CD14-positive monocyte (primary cell): ENCODE measurements at regions not wholly inside any gene's neighbourhood (a gene's known extent, or its start where the extent isn't known, plus 50 kb on each side); places are given as distances from the start of the nearest gene placed in this dataset.

Experiments
- DNase-seq, 3 donors: peaks; one replicate each; pipeline ENCODE4 v3.0.0-alpha.2; 2011 to 2022
- H2AFZ ChIP-seq: 2 replicates; pipeline ENCODE4 v1.6.0; 2012; ENCODE audit warnings: mild to moderate bottlenecking, low read depth, low read length, inconsistent platforms; ENCODE audit not compliant: insufficient read depth, poor library complexity, severe bottlenecking
- H3K27ac ChIP-seq, 2 donors: 1 replicate in 1 of 2; 2 replicates in 1 of 2; pipeline ENCODE4 v1.5.1; 2012 to 2013; ENCODE audit warnings: low read length in 2 of 2, control low read depth in 1 of 2, inconsistent platforms in 1 of 2, low read depth in 1 of 2, mild to moderate bottlenecking in 1 of 2
- H3K27me3 ChIP-seq, 2 donors: one replicate each; pipeline versions ENCODE4 v1.6.0 to v1.6.1; 2011 to 2013; ENCODE audit warnings: low read length in 2 of 2; ENCODE audit not compliant: control insufficient read depth in 2 of 2, insufficient read depth in 2 of 2
- H3K36me3 ChIP-seq, 2 donors: replicated peaks in 1 of 2; 1 replicate in 1 of 2; 2 replicates in 1 of 2; pipeline versions ENCODE4 v1.5.1 to v1.6.1; 2012 to 2013; ENCODE audit warnings: low read length in 2 of 2, control low read depth in 1 of 2, inconsistent platforms in 1 of 2, mild to moderate bottlenecking in 1 of 2; ENCODE audit not compliant: insufficient read depth in 2 of 2, control insufficient read depth in 1 of 2
- H3K4me1 ChIP-seq, 2 donors: 1 replicate in 1 of 2; 2 replicates in 1 of 2; pipeline versions ENCODE4 v1.5.1 to v1.6.1; 2012 to 2013; ENCODE audit warnings: low read length in 2 of 2, control low read depth in 1 of 2, inconsistent platforms in 1 of 2, mild to moderate bottlenecking in 1 of 2, moderate library complexity in 1 of 2; ENCODE audit not compliant: insufficient read depth in 2 of 2, control insufficient read depth in 1 of 2
- H3K4me2 ChIP-seq: replicated peaks from 2 replicates; pipeline ENCODE3; 2012; ENCODE audit warnings: low read length, moderate library complexity, mild to moderate bottlenecking; ENCODE audit not compliant: poor library complexity, severe bottlenecking; ENCODE audit errors: extremely low read depth
- H3K4me3 ChIP-seq, 3 experiments: fragments of 200-600 bp in 1 of 3; sonication (generic) in 1 of 3; replicated peaks in 1 of 3; 1 replicate in 2 of 3; 2 replicates in 1 of 3; pipeline ENCODE4 v1.5.1; 2011 to 2013; ENCODE audit warnings: low read length in 3 of 3, mild to moderate bottlenecking in 3 of 3, control low read depth in 2 of 3, low read depth in 2 of 3, inconsistent platforms in 1 of 3, moderate library complexity in 1 of 3
- H3K79me2 ChIP-seq: 2 replicates; pipeline ENCODE4 v1.6.0; 2012; ENCODE audit warnings: mild to moderate bottlenecking, control low read depth, inconsistent platforms, low read length, moderate library complexity; ENCODE audit not compliant: insufficient read depth
- H3K9ac ChIP-seq: 2 replicates; pipeline ENCODE4 v1.6.0; 2017; ENCODE audit warnings: low read length, mild to moderate bottlenecking; ENCODE audit not compliant: insufficient read depth, poor library complexity, severe bottlenecking
- H3K9me3 ChIP-seq, 2 donors: replicated peaks in 1 of 2; 1 replicate in 1 of 2; 2 replicates in 1 of 2; pipeline versions ENCODE4 v1.5.1 to v1.6.1; 2012 to 2013; ENCODE audit warnings: low read length in 2 of 2, control low read depth in 1 of 2; ENCODE audit not compliant: control insufficient read depth in 1 of 2, insufficient read depth in 1 of 2
- H4K20me1 ChIP-seq: 2 replicates; pipeline ENCODE4 v1.6.0; 2012; ENCODE audit warnings: mild to moderate bottlenecking, low read length, control low read depth, moderate library complexity; ENCODE audit not compliant: insufficient read depth
- H3K27ac Mint-ChIP-seq, 7 donors: one replicate each; pipeline ENCODE4 v1.8.0; 2020; ENCODE audit warnings: mild to moderate bottlenecking in 7 of 7, mixed read lengths in 7 of 7, moderate library complexity in 6 of 7, inconsistent platforms in 2 of 7
- H3K27me3 Mint-ChIP-seq, 3 donors: one replicate each; pipeline ENCODE4 v1.8.0; 2021 to 2022; ENCODE audit warnings: low read depth in 3 of 3, mild to moderate bottlenecking in 3 of 3, mixed read lengths in 3 of 3, moderate library complexity in 3 of 3, inconsistent platforms in 1 of 3
- H3K36me3 Mint-ChIP-seq, 2 donors: one replicate each; pipeline ENCODE4 v1.8.0; 2020; ENCODE audit warnings: mixed read lengths in 2 of 2, inconsistent platforms in 1 of 2, mild to moderate bottlenecking in 1 of 2
- H3K4me1 Mint-ChIP-seq: one replicate; pipeline ENCODE4 v1.8.0; 2020; ENCODE audit warnings: mild to moderate bottlenecking, mixed read lengths
- H3K4me3 Mint-ChIP-seq, 2 donors: one replicate each; pipeline ENCODE4 v1.8.0; 2020; ENCODE audit warnings: mild to moderate bottlenecking in 2 of 2, mixed read lengths in 2 of 2, moderate library complexity in 1 of 2
- H3K9me3 Mint-ChIP-seq, 7 donors: one replicate each; pipeline ENCODE4 v1.8.0; 2020 to 2022; ENCODE audit warnings: mixed read lengths in 7 of 7, mild to moderate bottlenecking in 6 of 7, moderate library complexity in 6 of 7, inconsistent platforms in 2 of 7
- WGBS: methylation state at CpG from one replicate; pipeline ENCODE4 v1.1.5; 2013; ENCODE audit warnings: missing lambda C conversion rate; ENCODE audit not compliant: insufficient coverage; 5-methylcytosine and 5-hydroxymethylcytosine counted together
- intact Hi-C, 2 donors: fragments of 100-400 bp; cut with micrococcal nuclease; formaldehyde crosslinking; loops; one replicate each; pipeline versions ENCODE4 v1.15.0 to v1.15.1; 2023
- TF ChIP-seq, protein P1 (sequence below): fragments of 200-600 bp; IDR thresholded peaks from one replicate; pipeline ENCODE4 v1.8.0; 2022; ENCODE audit warnings: antibody characterized with exemption, mild to moderate bottlenecking

DNA sequence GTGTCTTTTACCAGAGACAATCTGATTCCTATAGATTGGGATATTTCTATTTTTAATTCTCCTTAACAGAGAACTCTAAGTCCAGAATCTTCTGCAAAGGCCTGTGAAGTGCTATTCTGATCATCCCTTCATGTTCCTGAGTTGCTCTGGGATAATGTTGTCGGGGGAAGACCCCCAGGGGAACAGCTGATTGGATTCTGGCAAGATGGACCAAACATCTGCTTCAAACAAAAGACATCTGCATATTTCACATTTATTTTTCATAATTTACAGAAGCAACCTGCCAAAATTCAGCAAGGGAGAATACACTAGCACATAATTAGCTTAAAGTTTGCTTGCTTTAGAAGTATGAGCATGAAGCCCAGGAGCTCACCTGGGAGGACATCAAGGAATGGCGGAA lies 116.0 kb upstream of the ETAA1 start:
- intact Hi-C loops: no loop called here
- peaks cover 0 to 1% (median 0%) of the 10 kb centered on the region in 3 donors for H3K27me3 Mint-ChIP-seq
- H3K4me1 ChIP-seq: no peaks in the 10 kb centered on the region
- no peaks in the 10 kb centered on the region for H3K27me3 ChIP-seq
- H3K4me2 ChIP-seq: no peak overlapping the region
- no peak overlapping the region for H3K27ac ChIP-seq
- DNase-seq: no peak
- peaks cover 0 to 2% (median 0%) of the 10 kb centered on the region in 7 donors for H3K9me3 Mint-ChIP-seq
- no peaks in the 10 kb centered on the region for H3K79me2 ChIP-seq
- H3K27ac Mint-ChIP-seq: no peak overlapping the region
- TF ChIP-seq, protein P1, sequence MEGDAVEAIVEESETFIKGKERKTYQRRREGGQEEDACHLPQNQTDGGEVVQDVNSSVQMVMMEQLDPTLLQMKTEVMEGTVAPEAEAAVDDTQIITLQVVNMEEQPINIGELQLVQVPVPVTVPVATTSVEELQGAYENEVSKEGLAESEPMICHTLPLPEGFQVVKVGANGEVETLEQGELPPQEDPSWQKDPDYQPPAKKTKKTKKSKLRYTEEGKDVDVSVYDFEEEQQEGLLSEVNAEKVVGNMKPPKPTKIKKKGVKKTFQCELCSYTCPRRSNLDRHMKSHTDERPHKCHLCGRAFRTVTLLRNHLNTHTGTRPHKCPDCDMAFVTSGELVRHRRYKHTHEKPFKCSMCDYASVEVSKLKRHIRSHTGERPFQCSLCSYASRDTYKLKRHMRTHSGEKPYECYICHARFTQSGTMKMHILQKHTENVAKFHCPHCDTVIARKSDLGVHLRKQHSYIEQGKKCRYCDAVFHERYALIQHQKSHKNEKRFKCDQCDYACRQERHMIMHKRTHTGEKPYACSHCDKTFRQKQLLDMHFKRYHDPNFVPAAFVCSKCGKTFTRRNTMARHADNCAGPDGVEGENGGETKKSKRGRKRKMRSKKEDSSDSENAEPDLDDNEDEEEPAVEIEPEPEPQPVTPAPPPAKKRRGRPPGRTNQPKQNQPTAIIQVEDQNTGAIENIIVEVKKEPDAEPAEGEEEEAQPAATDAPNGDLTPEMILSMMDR: no peak
- peaks cover 0 to 5% of the 10 kb centered on the region in 2 donors for H3K9me3 ChIP-seq
- H3K4me3 ChIP-seq: no peak overlapping the region
- no peak overlapping the region for H3K9ac ChIP-seq
- H3K36me3 Mint-ChIP-seq: no peaks in the 10 kb centered on the region
- no peak overlapping the region for H3K4me3 Mint-ChIP-seq
- no peaks in the 10 kb centered on the region for H4K20me1 ChIP-seq
- 93% methylated on average over 2 of the region's 2 CpGs for WGBS
- no peaks in the 10 kb centered on the region for H3K36me3 ChIP-seq
- no peaks in the 10 kb centered on the region for H3K4me1 Mint-ChIP-seq
- no peak overlapping the region for H2AFZ ChIP-seq

DNA sequence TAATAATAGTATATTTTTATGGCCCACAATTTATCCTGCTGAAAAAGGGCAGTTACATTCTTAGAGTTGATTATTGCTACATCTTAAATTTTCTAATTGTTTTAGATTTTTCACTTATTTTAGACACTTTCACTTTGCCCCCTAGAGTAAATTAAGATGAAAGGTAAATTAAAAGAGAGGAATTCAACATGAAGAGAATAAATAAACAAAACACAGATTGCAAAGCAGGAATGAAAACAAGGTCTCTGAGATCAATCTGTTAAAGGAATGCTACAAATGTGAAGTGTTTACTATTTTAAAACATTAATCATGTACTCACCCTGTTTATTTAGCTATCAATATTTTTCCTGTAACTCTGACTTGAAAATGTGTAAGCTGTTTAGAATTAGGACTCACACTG lies 113.5 kb upstream of the ETAA1 start:
- Histone ChIP-seq H3K9ac (no peak overlapping the region), H3K36me3 (no peaks in the 10 kb centered on the region), H4K20me1 (no peaks in the 10 kb centered on the region), H3K4me2 (no peak overlapping the region), H3K4me3 (no peak overlapping the region), H3K9me3 (peaks cover 0 to 5% of the 10 kb centered on the region in 2 donors), H3K79me2 (no peaks in the 10 kb centered on the region), H3K27me3 (no peaks in the 10 kb centered on the region), H3K4me1 (no peaks in the 10 kb centered on the region), H2AFZ (no peak overlapping the region), H3K27ac (no peak overlapping the region)
- no peak overlapping the region for H3K4me3 Mint-ChIP-seq
- intact Hi-C loops: no loop called here
- H3K4me1 Mint-ChIP-seq: no peaks in the 10 kb centered on the region
- TF ChIP-seq, protein P1: no peak
- no peak for DNase-seq
- H3K27me3 Mint-ChIP-seq: peaks cover 0 to 1% (median 0%) of the 10 kb centered on the region in 3 donors
- no peaks in the 10 kb centered on the region for H3K36me3 Mint-ChIP-seq
- no peak overlapping the region for H3K27ac Mint-ChIP-seq
- peaks cover 0 to 4% (median 2%) of the 10 kb centered on the region in 7 donors for H3K9me3 Mint-ChIP-seq
